HuH-7.5 (cell line): ENCODE measurements at regions not wholly inside any gene's neighbourhood (a gene's known extent, or its start where the extent isn't known, plus 50 kb on each side); places are given as distances from the start of the nearest gene placed in this dataset.

Experiments used
- DNase-seq: peaks from one replicate; pipeline ENCODE4 v3.0.0; 2011; ENCODE audit warnings: low spot score

- no peak for DNase-seq
Measured at GRCh38 chr5:57700484-57700883, 217.9 kb upstream of the ACTBL2 start.

GRCh38 chr5:57700072-57700471 lies 217.5 kb upstream of the ACTBL2 start:
- DNase-seq: no peak

- DNase-seq: no peak
Measured at GRCh38 chr5:57698802-57699201, 216.2 kb upstream of the ACTBL2 start.

- DNase-seq: no peak
Measured at GRCh38 chr5:57698086-57698485, 215.5 kb upstream of the ACTBL2 start.

GRCh38 chr5:57696825-57697570 lies 214.4 kb upstream of the ACTBL2 start:
- no peak for DNase-seq

GRCh38 chr5:57696389-57696769 lies 213.8 kb upstream of the ACTBL2 start:
- DNase-seq: no peak

GRCh38 chr5:57695706-57696388 lies 213.2 kb upstream of the ACTBL2 start:
- no peak for DNase-seq

GRCh38 chr5:57695179-57695578 lies 212.6 kb upstream of the ACTBL2 start:
- DNase-seq: no peak

- DNase-seq: no peak
Measured at GRCh38 chr5:57693488-57694305, 211.1 kb upstream of the ACTBL2 start.

GRCh38 chr5:57692582-57693487 lies 210.2 kb upstream of the ACTBL2 start:
- DNase-seq: no peak

GRCh38 chr5:57690724-57691123 lies 208.1 kb upstream of the ACTBL2 start:
- no peak for DNase-seq

GRCh38 chr5:57687596-57687995 lies 205.0 kb upstream of the ACTBL2 start:
- no peak for DNase-seq

- DNase-seq: no peak
Measured at GRCh38 chr5:57685516-57686255, 203.1 kb upstream of the ACTBL2 start.

- no peak for DNase-seq
Measured at GRCh38 chr5:57684299-57684702, 201.7 kb upstream of the ACTBL2 start.

GRCh38 chr5:57683036-57683630 lies 200.5 kb upstream of the ACTBL2 start:
- DNase-seq: no peak

GRCh38 chr5:57681942-57682341 lies 199.3 kb upstream of the ACTBL2 start:
- DNase-seq: no peak

- no peak for DNase-seq
Measured at GRCh38 chr5:57680686-57681085, 198.1 kb upstream of the ACTBL2 start.

- DNase-seq: no peak
Measured at GRCh38 chr5:57677235-57677634, 194.6 kb upstream of the ACTBL2 start.

- DNase-seq: no peak
Measured at GRCh38 chr5:57676222-57677098, 193.8 kb upstream of the ACTBL2 start.

- DNase-seq: no peak
Measured at GRCh38 chr5:57675236-57675635, 192.6 kb upstream of the ACTBL2 start.
